ENCODE measurements at regions not wholly inside any gene's neighbourhood (a gene's known extent, or its start where the extent isn't known, plus 50 kb on each side); places are given as distances from the start of the nearest gene placed in this dataset.

- Histone ChIP-seq H3K9me3 (no peaks in the 10 kb centered on the region), H3K4me3 (no peak overlapping the region), H3K36me3 (replicated peaks) (no peaks in the 10 kb centered on the region), H3K27me3 (ENCODE audit: low read depth) (no peaks in the 10 kb centered on the region), H3K4me1 (no peaks in the 10 kb centered on the region)
- in situ Hi-C loops (cut with MboI; ENCODE audit: low sequenced_read_pairs), result no loop called here
- no peak for DNase-seq (ENCODE audit: low spot score in 2 of 2)
Measured at GRCh38 chr5:74342948-74343682, 297.4 kb downstream of the ENC1 start.

GRCh38 chr5:74342182-74342581 is 298.3 kb downstream of the ENC1 start:
- no peaks in the 10 kb centered on the region for H3K4me1 ChIP-seq
- in situ Hi-C loops (cut with MboI; ENCODE audit: low sequenced_read_pairs), result no loop called here
- no peaks in the 10 kb centered on the region for H3K9me3 ChIP-seq
- no peaks in the 10 kb centered on the region for H3K27me3 ChIP-seq (ENCODE audit: low read depth)
- H3K36me3 ChIP-seq (replicated peaks), result no peaks in the 10 kb centered on the region
- no peak overlapping the region for H3K4me3 ChIP-seq
- DNase-seq (ENCODE audit: low spot score in 2 of 2), result no peak

GRCh38 chr5:74341221-74341620 is 299.3 kb downstream of the ENC1 start:
- Histone ChIP-seq H3K36me3 (replicated peaks) (no peaks in the 10 kb centered on the region), H3K9me3 (no peaks in the 10 kb centered on the region), H3K4me1 (no peaks in the 10 kb centered on the region), H3K27me3 (ENCODE audit: low read depth) (no peaks in the 10 kb centered on the region), H3K4me3 (no peak overlapping the region)
- in situ Hi-C loops (cut with MboI; ENCODE audit: low sequenced_read_pairs), result no loop called here
- DNase-seq (ENCODE audit: low spot score in 2 of 2), result no peak

- in situ Hi-C loops (cut with MboI; ENCODE audit: low sequenced_read_pairs), result no loop called here
- Histone ChIP-seq H3K27me3 (ENCODE audit: low read depth) (no peaks in the 10 kb centered on the region), H3K4me1 (no peaks in the 10 kb centered on the region), H3K4me3 (no peak overlapping the region), H3K36me3 (replicated peaks) (no peaks in the 10 kb centered on the region), H3K9me3 (no peaks in the 10 kb centered on the region)
- DNase-seq (ENCODE audit: low spot score in 2 of 2), result no peak
Measured at GRCh38 chr5:74340476-74340875, 300.1 kb downstream of the ENC1 start.

GRCh38 chr5:74337984-74338310 is 302.6 kb downstream of the ENC1 start:
- Histone ChIP-seq H3K4me3 (no peak overlapping the region), H3K9me3 (no peaks in the 10 kb centered on the region), H3K4me1 (no peaks in the 10 kb centered on the region), H3K36me3 (replicated peaks) (no peaks in the 10 kb centered on the region), H3K27me3 (ENCODE audit: low read depth) (no peaks in the 10 kb centered on the region)
- DNase-seq (ENCODE audit: low spot score in 2 of 2), result no peak
- in situ Hi-C loops (cut with MboI; ENCODE audit: low sequenced_read_pairs), result no loop called here

GRCh38 chr5:74337254-74337983 is 303.1 kb downstream of the ENC1 start:
- Histone ChIP-seq H3K4me3 (no peak overlapping the region), H3K4me1 (no peaks in the 10 kb centered on the region), H3K9me3 (no peaks in the 10 kb centered on the region), H3K36me3 (replicated peaks) (no peaks in the 10 kb centered on the region), H3K27me3 (ENCODE audit: low read depth) (no peaks in the 10 kb centered on the region)
- in situ Hi-C loops (cut with MboI; ENCODE audit: low sequenced_read_pairs), result no loop called here
- no peak for DNase-seq (ENCODE audit: low spot score in 2 of 2)

- Histone ChIP-seq H3K9me3 (no peaks in the 10 kb centered on the region), H3K36me3 (replicated peaks) (no peaks in the 10 kb centered on the region), H3K27me3 (ENCODE audit: low read depth) (no peaks in the 10 kb centered on the region), H3K4me3 (no peak overlapping the region), H3K4me1 (no peaks in the 10 kb centered on the region)
- in situ Hi-C loops (cut with MboI; ENCODE audit: low sequenced_read_pairs), result no loop called here
- DNase-seq (ENCODE audit: low spot score in 2 of 2), result no peak
Measured at GRCh38 chr5:74336297-74336696, 304.2 kb downstream of the ENC1 start.

GRCh38 chr5:74334762-74335384 is 305.7 kb downstream of the ENC1 start:
- no peaks in the 10 kb centered on the region for H3K9me3 ChIP-seq
- no peaks in the 10 kb centered on the region for H3K27me3 ChIP-seq (ENCODE audit: low read depth)
- in situ Hi-C loops (cut with MboI; ENCODE audit: low sequenced_read_pairs), result no loop called here
- no peaks in the 10 kb centered on the region for H3K36me3 ChIP-seq (replicated peaks)
- no peak for DNase-seq (ENCODE audit: low spot score in 2 of 2)
- H3K4me1 ChIP-seq, result no peaks in the 10 kb centered on the region
- H3K4me3 ChIP-seq, result no peak overlapping the region

GRCh38 chr5:74334062-74334761 is 306.3 kb downstream of the ENC1 start:
- Histone ChIP-seq H3K36me3 (replicated peaks) (no peaks in the 10 kb centered on the region), H3K9me3 (no peaks in the 10 kb centered on the region), H3K27me3 (ENCODE audit: low read depth) (no peaks in the 10 kb centered on the region), H3K4me3 (no peak overlapping the region), H3K4me1 (no peaks in the 10 kb centered on the region)
- no peak for DNase-seq (ENCODE audit: low spot score in 2 of 2)
- in situ Hi-C loops (cut with MboI; ENCODE audit: low sequenced_read_pairs), result no loop called here

- H3K4me3 ChIP-seq, result no peak overlapping the region
- in situ Hi-C loops (cut with MboI; ENCODE audit: low sequenced_read_pairs), result no loop called here
- H3K27me3 ChIP-seq (ENCODE audit: low read depth), result no peaks in the 10 kb centered on the region
- no peaks in the 10 kb centered on the region for H3K36me3 ChIP-seq (replicated peaks)
- no peak for DNase-seq (ENCODE audit: low spot score in 2 of 2)
- no peaks in the 10 kb centered on the region for H3K4me1 ChIP-seq
- H3K9me3 ChIP-seq, result no peaks in the 10 kb centered on the region
Measured at GRCh38 chr5:74333430-74333829, 307.1 kb downstream of the ENC1 start.

GRCh38 chr5:74332682-74333081 is 307.8 kb downstream of the ENC1 start:
- no peak overlapping the region for H3K4me3 ChIP-seq
- no peak for DNase-seq (ENCODE audit: low spot score in 2 of 2)
- in situ Hi-C loops (cut with MboI; ENCODE audit: low sequenced_read_pairs), result no loop called here
- no peaks in the 10 kb centered on the region for H3K4me1 ChIP-seq
- no peaks in the 10 kb centered on the region for H3K36me3 ChIP-seq (replicated peaks)
- H3K9me3 ChIP-seq, result no peaks in the 10 kb centered on the region
- H3K27me3 ChIP-seq (ENCODE audit: low read depth), result no peaks in the 10 kb centered on the region

- H3K4me1 ChIP-seq, result no peaks in the 10 kb centered on the region
- no peaks in the 10 kb centered on the region for H3K27me3 ChIP-seq (ENCODE audit: low read depth)
- in situ Hi-C loops (cut with MboI; ENCODE audit: low sequenced_read_pairs), result no loop called here
- H3K9me3 ChIP-seq, result no peaks in the 10 kb centered on the region
- H3K36me3 ChIP-seq (replicated peaks), result no peaks in the 10 kb centered on the region
- no peak overlapping the region for H3K4me3 ChIP-seq
- DNase-seq (ENCODE audit: low spot score in 2 of 2), result no peak
Measured at GRCh38 chr5:74332006-74332405, 308.5 kb downstream of the ENC1 start.

GRCh38 chr5:74328221-74328630 is 312.3 kb downstream of the ENC1 start:
- in situ Hi-C loops (cut with MboI; ENCODE audit: low sequenced_read_pairs), result no loop called here
- H3K36me3 ChIP-seq (replicated peaks), result no peaks in the 10 kb centered on the region
- no peaks in the 10 kb centered on the region for H3K4me1 ChIP-seq
- no peak for DNase-seq (ENCODE audit: low spot score in 2 of 2)
- H3K4me3 ChIP-seq, result no peak overlapping the region
- no peaks in the 10 kb centered on the region for H3K9me3 ChIP-seq
- H3K27me3 ChIP-seq (ENCODE audit: low read depth), result no peaks in the 10 kb centered on the region

- Histone ChIP-seq H3K4me1 (no peaks in the 10 kb centered on the region), H3K36me3 (replicated peaks) (no peaks in the 10 kb centered on the region), H3K27me3 (ENCODE audit: low read depth) (no peaks in the 10 kb centered on the region), H3K4me3 (no peak overlapping the region), H3K9me3 (no peaks in the 10 kb centered on the region)
- DNase-seq (ENCODE audit: low spot score in 2 of 2), result no peak
- in situ Hi-C loops (cut with MboI; ENCODE audit: low sequenced_read_pairs), result no loop called here
Measured at GRCh38 chr5:74327339-74327685, 313.2 kb downstream of the ENC1 start.
